GM18505 (cell line): ENCODE measurements at regions not wholly inside any gene's neighbourhood (a gene's known extent, or its start where the extent isn't known, plus 50 kb on each side); places are given as distances from the start of the nearest gene placed in this dataset.
"Not testable (repeated sequence)": the region's sequence is repeated elsewhere in the genome, so short reads cannot be mapped to it uniquely, and the experiment has no call there.

Experiments used
- ATAC-seq: cut with Tn5 transposase; IDR thresholded peaks from one replicate; pipeline ENCODE4 v1.9.1; 2021; ENCODE audit not compliant: unreplicated experiment
- POLR2A ChIP-seq: IDR thresholded peaks from 4 replicates; pipeline ENCODE4 v1.6.1; 2011; ENCODE audit warnings: borderline replicate concordance; ENCODE audit not compliant: insufficient read depth, insufficient read length; ENCODE audit errors: extremely low read depth

- no peak for TF ChIP-seq POLR2A
Observed at GRCh38 chr13:88026241-88026640, 355.1 kb downstream of the SLITRK5 start.

GRCh38 chr13:88031980-88032559 lies 360.9 kb downstream of the SLITRK5 start:
- no peak for TF ChIP-seq POLR2A
- ATAC-seq = no peak

More at GRCh38 chr13:88026241-88026640, 355.1 kb downstream of the SLITRK5 start:
- ATAC-seq = no peak

DNA sequence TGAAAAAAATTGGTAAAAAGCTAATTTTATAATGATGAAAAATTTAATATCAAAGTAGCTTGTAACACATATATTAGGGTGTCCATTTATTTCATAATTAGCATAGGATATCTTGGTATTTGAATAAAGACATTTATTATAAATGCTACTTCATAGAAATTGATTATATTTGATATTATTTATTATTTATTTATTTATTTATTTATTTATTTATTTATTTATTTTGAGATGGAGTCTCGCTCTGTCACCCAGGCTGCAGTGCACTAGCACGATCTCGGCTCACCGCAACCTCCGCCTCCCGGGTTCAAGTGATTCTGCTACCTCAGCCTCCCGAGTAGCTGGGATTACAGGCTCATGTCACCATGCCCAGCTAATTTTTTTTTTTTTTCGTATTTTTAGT lies 365.0 kb downstream of the SLITRK5 start:
- ATAC-seq = not testable (repeated sequence)

GRCh38 chr13:88042489-88042888 lies 371.3 kb downstream of the SLITRK5 start:
- TF ChIP-seq POLR2A = no peak
- no peak for ATAC-seq

GRCh38 chr13:88051746-88052482 lies 380.7 kb downstream of the SLITRK5 start:
- ATAC-seq = no peak
- no peak for TF ChIP-seq POLR2A

GRCh38 chr13:88063741-88064140 lies 392.6 kb downstream of the SLITRK5 start:
- ATAC-seq = no peak
- TF ChIP-seq POLR2A = no peak

GRCh38 chr13:88066847-88067246 lies 395.7 kb downstream of the SLITRK5 start:
- no peak for ATAC-seq

DNA sequence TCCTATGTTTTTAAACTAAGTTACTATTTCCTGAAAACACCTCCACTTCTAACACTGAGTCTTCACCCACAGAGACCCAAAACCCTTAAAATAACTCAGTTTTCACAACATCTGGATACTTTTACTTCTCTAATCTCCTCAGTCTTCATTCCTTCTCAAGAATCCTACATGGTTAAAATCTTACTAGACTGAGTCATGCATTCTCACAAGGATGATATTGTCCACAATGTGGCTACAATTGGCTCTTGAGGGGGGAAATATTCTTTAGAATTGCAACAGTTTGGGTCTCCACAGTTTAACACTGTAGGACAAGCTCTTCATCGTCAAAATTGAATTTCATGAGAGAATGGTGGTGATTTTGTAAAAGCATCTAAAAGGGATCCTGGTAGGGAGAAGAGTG lies 397.1 kb downstream of the SLITRK5 start:
- no peak for ATAC-seq
- TF ChIP-seq POLR2A = no peak

More at GRCh38 chr13:88066847-88067246, 395.7 kb downstream of the SLITRK5 start:
- no peak for TF ChIP-seq POLR2A

DNA sequence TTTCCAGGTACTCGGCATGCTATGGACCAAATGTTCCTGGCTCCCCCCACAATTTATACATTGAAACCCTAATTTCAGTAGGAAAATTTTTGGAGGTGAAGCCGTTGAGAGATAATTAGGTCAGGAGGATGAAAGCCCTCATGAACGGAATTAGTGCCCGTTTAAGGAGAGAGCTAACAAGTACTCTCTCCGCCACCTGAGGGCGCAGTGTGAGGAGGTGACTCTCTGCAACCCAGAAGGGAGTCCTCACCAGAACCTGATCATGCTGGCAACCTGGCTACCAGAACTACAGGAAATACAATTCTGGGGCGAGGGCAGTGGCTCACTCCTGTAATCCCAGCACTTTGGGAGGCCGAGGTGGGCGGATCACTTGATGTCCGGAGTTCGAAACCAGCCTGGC lies 397.8 kb downstream of the SLITRK5 start:
- TF ChIP-seq POLR2A = no peak
- ATAC-seq = no peak

DNA sequence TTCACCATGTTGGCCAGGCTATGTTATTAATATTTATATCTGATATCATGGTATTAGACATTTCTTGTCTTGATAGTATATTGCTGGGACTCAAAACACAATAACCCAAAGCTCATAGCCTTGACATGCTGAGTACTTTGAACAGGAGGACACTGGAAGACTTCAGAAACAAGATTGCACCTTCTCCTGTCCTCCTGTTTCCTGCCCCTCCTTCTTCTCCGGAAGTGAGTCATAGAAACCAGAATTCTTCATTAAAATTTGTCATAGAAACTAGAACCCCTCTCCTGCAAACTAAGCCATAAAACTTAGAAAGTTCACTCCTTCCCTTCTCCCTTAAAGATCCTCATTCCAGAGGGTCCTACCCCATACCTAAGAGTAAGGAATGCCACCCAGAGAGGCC lies 400.2 kb downstream of the SLITRK5 start:
- no peak for TF ChIP-seq POLR2A
- ATAC-seq = no peak

DNA sequence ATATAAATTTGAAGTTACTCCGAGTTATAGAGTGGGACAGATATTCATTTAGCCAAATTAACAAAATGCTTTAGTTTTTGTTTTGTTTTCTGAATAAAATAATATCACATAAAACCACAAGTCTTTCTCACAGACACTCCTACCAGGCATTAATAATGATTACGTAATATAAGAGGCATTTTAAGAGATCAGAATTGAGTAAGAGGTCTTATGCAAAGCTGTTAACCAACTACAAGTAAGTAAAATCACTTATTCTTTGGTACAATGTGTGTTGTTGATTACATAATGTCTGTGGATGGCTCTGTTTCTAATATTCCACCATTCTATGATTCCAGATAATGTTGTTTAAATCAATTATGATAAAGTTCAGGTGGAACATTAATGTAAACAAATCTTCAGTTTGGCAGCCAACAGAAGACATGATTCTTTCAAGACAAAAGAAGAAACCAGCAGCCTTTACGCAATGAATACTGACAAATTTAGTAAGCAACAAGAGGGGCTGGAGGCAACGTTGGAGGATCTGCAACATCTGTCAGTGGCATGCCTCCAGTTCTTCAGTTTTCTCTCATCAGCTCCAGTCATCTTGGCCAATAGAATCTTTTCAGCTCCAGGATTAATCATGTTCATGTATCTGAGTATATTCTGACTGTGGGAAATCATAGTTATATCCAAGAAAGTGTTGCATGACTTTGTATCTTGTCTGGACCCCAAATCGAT lies 403.8 kb downstream of the SLITRK5 start:
- no peak for ATAC-seq
- no peak for TF ChIP-seq POLR2A

- ATAC-seq = no peak
- no peak for TF ChIP-seq POLR2A
Observed at GRCh38 chr13:88085036-88085435, 413.9 kb downstream of the SLITRK5 start.

- no peak for TF ChIP-seq POLR2A
Observed at GRCh38 chr13:88086577-88086976, 415.4 kb downstream of the SLITRK5 start.

DNA sequence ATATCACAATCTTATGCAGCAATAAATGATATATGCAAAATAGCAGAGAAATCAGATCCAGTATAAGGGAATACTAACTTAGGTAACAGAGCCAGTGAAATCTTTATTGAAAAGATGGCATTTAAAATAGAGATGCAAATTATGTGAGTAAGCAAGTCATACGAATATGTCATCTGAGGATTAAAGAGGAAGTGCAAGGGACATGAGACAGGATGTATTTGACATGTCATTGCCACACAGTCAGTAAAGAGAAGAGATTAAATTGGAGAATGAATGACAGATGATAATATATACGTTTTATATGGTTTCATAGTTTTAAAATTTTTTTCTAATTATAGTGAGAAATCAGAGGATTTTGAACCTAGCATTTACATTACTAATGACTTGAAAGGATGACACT lies 426.4 kb downstream of the SLITRK5 start:
- no peak for TF ChIP-seq POLR2A
- ATAC-seq = no peak

More at GRCh38 chr13:88086577-88086976, 415.4 kb downstream of the SLITRK5 start:
- no peak for ATAC-seq
